Activated T-cell treated with anti-CD3 and anti-CD28 coated beads for 4 hours (primary cell): ENCODE measurements at regions not wholly inside any gene's neighbourhood (a gene's known extent, or its start where the extent isn't known, plus 50 kb on each side); places are given as distances from the start of the nearest gene placed in this dataset.
"Not testable (repeated sequence)": the region's sequence is repeated elsewhere in the genome, so short reads cannot be mapped to it uniquely, and the experiment has no call there.

Experiments
- DNase-seq: peaks from one replicate; pipeline ENCODE4 v3.0.0-alpha.2; 2020

DNA sequence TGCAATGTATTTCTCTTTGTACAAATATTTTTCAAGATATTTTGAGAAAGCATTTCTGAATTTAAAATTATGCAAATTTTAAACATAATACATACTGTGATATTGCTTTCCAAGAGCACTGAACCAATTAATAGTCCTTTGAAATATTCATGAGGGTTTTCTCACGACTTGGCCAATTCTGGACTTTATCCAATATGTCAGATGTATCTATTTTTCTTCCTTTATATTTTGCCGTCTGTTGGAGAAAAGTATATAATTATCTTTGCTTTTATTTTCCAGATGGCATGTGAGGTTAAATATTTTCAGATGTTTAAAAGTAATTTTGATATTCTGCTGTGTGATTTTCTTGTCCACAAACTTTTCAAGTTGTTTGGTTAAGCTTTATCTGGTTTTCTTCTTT is 378.9 kb downstream of the SLCO4C1 start:
- no peak for DNase-seq

DNA sequence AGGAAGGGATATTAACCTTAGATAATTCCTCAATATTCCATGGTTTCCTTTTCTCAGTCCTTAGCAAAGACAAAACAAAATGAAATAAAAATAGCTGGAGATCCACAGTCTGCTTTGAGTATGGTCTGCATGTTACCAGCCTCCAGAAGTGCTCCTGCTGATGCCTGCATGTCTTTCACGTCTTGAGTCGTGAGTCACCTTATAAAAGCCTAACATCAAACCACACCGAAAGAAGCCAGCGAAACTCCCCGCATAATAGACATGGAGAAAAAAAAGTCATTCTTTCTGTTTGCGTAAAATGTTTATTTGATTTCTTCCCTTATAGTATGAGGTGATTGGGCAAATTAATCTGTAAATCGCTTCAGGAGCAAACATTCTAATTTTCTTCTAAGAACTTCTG is 380.5 kb downstream of the SLCO4C1 start:
- DNase-seq: no peak

DNA sequence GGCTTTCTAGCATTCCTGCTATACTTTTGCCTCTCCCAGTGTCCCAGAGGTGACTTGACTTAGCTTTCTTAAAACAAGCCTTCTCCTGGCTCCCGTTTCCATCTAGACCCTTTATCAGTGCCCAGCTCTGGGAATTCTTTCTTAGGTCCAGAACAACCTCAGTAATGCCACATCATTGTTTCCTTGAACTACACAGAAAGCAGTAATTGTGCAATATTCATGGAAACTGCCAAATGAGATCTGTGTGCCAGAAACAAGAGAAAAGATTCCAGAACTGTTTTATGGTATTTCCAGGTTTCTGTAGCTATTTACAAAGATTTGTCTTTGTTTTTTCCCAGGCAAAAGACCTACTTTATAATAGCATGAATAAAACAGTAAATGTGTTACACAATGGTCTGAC is 391.3 kb downstream of the SLCO4C1 start:
- no peak for DNase-seq

DNA sequence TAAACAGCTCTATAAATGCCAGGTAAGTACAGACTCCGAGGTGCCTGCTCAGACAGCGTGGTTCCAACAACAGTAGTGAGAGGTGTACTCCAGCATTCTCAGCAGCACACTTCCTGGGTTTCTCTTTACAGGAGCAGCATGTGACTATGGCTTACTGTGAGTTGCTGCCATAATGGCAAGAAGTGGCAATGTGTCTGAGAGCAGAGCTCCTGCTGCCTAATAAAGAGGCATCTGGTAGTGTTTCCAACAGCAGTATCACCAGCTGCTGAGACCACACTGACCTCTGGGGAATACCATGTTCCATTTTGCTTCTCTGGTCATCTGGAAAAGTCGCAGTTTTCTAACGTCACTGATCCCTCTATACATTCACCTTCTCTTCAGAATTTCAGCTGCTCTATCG is 398.2 kb downstream of the SLCO4C1 start:
- DNase-seq: no peak

DNA sequence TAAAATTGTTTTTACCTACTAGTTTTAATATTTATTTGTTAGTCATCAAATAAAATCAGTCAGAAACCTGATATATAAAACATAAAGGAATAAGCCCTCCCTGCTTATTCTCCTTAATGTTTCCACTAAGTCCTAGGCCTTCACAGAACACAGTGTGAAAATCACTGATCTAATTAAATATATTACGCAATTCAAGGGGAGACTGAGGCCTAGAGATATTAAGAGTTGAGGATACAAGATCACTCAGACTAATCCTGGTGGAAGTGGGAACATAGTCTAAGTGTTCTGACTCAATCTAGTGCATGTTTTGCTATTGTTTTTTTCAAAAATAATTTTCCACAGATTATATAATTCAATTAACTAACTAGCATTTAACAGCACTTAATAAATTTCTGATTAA is 401.1 kb downstream of the SLCO4C1 start:
- DNase-seq: no peak

DNA sequence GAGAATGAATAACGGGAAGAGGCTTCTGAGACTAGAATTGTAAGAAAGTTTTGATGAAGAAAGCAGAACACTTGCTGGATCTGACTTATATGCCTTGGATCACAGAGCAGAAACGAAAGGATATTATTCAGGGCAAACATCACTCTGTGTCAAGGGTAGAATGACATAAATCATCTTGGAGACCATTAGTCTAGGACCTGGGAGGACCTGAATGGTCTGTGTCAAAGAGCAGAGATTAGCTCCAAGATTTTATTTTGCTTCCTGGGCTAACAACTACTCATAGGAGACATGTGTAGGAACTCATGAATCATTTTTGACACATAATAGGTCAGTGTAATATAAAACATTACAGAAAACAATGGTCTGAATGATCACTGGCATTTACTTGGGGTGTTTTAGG is 417.9 kb downstream of the SLCO4C1 start:
- no peak for DNase-seq

DNA sequence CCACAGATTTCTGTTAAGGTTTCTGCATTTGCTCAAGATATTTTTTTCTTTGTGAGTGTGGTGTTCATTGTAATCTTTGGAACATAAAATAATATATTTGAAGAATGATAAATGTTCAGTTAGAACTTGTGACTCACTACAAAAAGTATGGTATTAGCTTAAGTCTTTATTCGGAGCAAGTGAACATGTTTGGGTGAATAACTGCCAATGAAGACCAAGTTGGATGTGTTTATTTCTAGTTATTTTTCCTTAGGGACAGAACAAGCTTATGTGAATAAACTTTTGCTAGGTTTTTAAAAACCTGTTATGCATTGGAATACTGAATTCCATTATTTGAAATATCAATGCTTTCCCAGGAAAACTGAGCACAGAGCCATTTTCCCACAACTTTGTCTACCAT is 418.6 kb downstream of the SLCO4C1 start:
- DNase-seq: no peak

DNA sequence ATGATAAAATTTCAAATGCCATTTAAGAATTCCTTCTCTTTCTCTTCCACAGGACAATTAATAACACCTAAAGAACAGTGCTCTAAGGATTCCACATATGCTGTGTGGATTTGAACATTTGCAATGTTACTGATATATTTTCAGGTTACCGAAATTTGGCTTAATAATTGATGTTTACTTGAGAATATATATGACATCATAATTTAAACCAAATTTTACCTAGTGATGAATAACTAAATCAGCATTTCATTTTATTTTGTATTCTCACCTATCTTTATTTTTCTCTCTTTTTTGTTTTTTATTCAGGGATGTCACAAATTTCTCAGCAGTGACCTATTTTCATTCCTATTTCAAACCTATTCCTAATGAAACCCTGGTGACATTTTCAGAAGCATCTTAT is 429.6 kb downstream of the SLCO4C1 start:
- no peak for DNase-seq

DNA sequence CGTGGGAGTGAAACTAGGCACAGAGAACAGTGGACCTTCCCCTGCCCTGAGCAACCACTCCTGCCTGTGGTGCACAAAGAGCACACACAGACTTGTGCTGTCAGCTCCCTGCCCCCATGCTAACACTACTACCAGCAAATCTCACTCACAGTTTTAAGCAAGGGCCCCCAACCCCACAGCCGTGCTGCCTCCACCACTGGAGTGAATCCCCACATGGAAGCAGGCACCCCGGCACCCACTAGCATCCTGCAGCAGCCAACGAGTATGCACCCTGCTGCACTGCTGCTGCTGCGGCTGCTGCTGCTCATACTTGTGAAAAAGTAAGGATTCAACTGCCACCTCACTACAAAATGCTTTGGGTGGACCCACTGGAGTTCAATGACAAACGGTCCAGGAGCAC is 435.5 kb downstream of the SLCO4C1 start:
- no peak for DNase-seq

DNA sequence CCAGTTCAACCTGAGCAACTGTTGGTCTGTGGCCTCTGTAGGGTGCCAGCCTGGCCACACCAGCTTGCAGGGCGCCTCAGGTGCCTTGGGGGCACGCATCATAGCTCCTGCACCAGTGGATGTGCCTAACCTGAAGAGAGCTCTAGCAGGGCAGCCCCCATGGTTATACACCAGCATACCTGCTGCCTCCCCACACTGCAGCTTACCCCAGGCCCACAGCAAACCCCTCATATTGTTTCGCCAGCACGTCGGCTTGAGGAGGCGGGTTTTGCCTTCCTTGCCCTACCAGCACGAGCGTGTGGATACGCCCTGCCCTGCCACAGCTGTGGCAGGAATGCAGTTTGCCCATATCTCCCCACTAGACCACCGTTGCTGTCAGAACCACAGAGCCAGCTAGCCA is 435.9 kb downstream of the SLCO4C1 start:
- DNase-seq: no peak

DNA sequence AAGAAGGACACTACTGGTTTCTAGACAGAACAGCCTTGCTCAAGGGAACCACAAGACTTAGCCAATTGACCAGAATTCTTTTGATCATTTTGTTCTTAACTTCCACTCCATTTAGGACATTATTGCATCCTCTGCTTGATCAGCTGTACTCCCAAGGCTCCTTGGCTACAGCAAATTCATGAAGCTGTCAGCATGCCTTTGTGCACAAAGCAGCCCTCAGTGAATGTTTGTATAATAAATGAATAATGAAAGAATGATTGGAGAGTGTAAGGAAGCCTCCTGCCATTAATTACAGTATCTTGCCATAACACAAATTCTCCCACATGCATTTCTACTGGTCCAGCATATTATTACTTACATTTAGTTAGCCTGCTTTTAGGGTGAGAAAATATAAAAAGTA is 449.6 kb downstream of the SLCO4C1 start:
- no peak for DNase-seq

DNA sequence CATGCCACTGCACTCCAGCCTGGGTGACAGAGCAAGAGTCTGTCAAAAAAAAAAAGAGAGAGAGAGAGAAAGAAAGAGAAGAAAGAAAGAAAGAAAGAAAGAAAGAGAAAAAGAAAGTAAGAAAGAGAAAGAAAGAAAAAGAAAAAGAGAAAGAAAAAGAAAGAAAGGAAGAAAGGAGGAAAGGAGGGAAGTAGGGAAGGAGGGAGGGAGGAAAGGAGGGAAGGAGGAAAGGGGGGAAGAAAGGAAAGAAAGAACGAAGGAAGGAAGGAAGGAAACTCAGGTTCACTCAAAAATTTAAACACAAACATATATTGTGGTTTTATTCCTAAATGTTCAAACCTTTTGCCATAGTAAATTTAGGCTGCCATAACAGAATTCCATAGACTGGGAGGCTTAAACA is 453.0 kb downstream of the SLCO4C1 start:
- no peak for DNase-seq

DNA sequence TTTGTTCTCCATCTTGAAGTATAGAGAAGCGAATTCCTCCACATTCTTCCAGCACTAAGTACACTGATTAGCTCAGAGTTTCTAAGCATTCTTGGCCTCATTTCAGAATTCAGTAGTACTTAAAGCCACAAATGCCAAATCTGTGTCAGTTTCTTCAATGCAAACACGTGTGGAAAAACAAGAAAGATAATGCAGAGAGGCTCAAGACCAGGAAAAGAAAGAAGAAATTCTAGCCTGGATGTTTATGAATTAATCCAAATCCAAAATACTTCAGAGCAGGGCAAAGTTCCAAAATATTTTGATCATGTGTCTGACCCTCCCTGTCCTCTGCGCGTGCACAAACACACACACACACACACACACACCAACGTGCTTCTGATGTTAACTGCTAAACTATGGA is 457.6 kb downstream of the SLCO4C1 start:
- DNase-seq: no peak

DNA sequence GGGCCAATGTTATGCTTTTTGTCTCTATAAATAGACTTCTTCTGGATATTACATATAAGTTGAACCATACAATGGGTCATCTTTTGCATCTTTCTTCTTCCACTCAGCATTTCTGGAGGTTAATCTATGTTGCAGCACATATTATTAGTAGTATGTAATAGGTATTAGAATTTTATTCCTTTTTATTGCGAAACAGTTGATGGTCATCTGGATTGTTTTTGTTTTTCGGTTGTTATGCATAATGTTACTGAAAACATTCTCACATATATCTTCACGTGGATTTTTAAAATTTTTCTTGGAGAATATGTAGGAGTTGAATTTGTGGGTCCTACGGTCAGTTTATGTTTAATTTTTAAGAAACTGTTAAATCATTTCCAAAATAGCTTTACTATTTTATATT is 466.8 kb downstream of the SLCO4C1 start:
- DNase-seq: no peak

DNA sequence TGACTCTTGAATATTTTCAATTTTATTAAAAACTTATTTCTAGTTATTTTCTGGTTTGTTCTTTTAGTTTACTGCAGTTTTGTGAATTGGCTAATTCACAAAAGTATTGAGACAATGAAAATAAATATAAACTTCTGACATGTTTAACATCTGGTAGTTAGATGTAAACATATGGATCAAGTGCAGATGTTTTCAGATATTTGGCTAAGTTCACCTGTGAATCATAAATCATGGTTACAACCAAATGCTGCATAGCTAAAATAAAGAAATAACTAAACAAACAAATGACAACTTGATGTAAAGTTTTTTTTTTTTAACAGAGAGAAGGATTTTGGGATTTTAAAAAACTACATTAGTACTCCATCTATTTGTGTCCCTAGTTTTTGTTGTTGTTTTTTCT is 484.6 kb downstream of the SLCO4C1 start:
- DNase-seq: no peak

DNA sequence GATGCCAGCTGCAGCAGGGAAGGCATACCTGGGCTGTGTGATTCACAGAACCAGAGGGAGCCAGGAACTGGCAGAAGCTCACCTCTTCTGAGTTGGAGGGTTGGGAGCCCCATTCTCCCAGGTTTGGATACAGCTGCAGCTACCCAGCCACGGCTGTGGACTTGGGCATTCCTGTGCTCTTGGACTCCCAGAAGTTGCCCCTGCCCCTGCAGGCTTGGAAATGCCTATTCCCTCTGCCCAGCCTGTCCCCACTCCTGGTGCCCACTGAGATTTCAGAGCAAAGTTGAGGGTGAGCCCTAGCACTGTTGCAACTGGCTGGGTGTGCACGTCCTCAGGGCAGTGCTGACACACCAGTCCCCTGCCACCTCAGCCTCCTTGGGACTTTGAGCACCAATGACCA is 489.7 kb downstream of the SLCO4C1 start:
- DNase-seq: no peak

DNA sequence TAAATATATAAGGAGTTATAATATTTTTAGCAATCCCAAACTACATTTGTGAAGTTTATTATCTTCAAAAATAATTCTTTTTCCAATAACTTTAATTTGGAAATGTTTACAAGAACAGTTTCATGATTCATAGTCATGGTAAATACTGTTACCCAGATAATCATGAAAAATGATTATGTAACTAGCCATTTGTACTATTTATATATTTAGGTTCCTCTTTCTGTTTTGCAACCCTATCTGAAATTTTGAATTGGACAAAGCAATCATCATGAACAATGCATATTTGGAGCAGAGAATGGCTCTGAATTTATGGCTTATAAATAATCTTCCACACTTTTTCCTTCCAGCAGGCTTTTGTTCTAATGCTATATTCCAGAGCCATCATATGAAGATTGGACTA is 499.7 kb downstream of the SLCO4C1 start:
- DNase-seq: no peak

DNA sequence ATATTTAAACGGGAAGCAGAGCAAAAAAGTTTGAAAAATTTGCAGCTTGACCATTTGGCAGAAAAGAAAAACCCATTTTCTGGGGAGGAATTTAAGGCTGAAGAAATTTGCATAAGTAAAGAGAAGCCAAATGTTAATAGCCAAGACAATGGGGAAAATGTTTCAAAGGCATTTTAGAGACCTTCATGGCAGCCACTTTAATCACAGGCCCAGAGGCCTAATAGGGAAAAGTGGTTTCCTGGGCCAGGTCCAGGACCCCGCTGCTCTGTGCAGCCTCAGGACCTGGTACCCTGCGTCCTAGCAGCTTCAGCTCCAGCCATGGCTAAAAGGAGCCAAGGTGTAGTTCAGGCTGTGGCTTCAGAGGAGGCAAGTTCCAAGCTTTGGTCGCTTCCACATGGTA is 507.3 kb downstream of the SLCO4C1 start:
- DNase-seq: no peak

DNA sequence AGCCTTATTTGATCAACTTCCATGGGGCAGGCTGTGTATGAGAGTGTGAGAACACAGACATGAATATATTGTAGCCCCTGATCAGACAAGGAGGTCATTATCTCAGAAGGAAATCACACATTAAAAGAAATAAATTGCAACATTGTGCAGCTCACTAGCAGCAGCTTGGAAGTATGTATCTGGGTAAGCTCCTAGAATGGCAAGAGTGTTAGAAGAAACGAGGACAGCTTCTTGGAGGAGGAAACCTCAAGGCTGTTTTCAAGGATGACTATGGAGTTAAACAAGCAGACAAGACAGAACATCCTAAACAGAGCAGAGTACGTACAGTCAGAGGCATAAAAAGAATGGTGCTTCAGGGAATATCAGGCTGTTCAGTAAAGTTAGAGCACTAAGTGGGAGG is 511.0 kb downstream of the SLCO4C1 start:
- no peak for DNase-seq

DNA sequence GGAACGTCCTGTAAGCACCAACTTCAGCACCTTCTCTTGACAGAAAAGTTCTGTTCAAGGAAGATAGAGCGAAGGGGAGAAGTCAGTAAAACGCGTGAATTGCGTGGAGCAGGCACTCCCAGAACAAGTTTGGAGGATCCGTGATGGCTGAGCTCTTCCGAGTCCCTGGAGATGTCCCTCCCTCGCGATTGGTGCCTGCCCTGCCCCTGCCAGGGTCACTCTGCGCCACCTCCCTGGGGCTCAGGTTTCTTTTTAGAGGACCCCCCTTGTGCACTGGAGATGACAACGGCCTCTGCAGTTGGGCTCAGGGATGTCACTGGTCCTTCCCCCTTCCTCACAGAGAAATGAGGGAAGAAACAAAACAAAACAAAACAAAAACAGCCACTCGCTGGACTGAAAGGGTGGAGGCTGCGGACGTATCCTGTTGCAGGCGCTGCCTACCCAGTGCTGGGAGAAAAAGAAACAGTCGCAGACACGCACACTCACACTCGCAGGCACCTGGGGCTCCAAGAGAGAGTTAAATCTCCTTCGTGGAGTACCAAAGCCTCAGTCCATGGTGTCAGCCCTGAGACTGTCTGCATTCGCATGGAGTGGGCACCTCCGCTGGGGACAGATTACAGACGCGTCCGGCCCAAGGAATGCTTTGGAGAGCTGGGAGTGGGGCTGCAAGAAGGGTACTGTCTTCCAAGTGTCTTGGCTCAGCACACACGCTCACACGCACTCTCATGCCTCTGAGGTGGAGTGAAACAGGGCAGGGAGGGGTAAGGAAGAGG is 512.7 kb downstream of the SLCO4C1 start:
- no peak for DNase-seq

DNA sequence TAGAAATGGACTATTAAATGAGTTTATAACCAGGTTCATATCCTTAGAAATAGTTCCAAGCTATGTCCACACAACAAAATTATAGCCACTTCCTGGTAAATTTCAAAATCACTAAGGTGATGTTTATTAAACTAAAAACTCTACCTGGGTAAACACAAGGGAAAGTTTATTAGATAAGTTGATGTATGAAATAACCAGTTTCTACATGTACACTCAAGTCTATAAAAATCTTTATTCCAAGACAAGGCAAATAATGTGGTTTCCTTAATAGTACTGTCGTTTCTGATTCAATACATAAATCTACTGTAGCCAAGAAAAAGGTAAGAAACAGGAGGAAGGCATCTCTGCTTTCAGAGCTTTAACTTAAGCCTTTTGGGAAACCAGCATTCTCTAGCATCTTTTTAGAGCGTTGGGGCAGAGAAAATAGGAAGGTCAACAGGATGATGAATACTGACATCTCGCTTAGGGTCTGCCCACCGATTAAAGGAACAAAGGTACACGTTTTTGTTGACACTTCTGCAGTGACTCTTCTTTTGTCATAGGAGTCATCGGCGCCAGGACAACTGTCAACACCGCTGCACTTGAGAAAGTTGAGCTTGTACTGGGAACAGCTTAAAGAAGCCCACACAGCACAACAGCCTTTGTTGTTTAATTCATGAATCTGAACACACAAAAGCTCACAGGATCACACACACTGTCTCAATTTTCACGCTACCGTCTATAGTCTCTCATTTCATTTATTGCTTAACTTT is 513.6 kb downstream of the SLCO4C1 start:
- DNase-seq: no peak

DNA sequence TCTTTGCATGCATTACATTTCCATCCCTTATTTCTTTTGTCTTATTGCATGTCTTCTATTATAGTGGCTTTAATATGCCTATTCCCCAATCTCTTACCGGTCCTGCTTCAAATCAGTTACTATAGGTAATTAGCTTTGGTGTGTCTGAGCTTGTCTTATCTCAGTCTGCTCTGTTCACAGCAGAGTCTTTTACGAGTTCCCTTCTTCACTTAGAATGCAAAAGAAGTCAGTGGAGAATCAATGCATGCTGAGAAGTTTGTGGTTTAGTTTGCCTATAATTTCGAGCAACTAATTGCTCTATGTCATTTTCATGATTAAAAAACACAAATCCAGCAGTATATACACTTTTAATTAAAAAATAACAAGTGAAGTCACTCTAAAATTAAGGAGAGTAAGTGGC is 545.0 kb downstream of the SLCO4C1 start:
- DNase-seq: no peak

DNA sequence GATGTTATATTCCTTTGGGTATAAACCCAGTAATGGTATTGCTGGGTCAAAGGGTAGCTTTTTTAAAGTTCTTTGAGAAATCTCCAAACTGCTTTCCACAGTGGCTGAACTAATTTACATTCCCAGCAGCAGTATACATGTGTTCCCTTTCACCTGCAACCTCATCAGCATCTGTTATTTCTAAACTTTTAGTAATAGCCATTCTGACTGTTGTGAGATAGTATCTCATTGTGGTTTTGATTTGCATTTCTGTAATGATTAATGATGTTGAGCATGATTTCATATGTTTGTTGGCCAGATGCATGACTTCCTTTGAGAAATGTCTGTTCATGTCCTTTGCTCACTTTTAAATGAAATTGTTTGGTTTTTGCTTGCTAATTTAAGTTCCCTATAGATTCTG is 553.1 kb downstream of the SLCO4C1 start:
- not testable (repeated sequence) for DNase-seq

DNA sequence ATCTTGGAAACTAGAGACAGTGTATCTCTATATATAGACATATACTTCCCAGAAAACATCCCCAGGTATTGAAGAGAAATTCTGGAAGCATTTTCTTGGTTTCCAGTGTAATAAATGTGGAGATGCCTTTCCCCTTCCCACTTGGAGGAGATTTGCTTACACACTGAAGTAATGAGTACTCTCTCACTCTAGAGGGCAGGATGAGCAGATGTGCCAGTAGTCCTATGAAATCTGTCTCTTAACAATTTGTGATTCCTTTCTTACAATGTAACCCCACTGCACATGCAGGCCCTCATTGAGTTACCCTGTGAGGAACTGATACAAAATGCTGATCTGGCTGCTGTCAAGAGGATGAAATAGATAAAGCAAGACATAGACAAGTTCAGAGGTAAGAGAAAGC is 567.2 kb downstream of the SLCO4C1 start:
- no peak for DNase-seq

DNA sequence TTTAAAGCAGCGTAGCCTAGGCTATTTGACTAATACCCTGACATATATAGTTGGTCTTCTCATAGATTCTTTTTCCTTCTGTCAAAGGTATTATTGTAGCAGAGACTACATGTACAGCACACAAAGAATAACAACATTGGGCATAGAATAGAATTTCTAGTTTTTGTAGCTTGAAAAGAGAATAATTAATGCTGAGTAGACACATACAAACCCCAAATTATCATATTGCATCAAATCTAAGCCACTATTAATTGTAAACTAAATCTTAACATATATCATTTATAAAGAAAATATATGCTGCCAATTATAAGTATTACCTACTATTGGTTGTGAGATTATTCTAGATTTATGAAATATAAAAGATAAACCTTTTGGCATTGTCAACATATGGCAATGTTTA is 574.5 kb downstream of the SLCO4C1 start:
- DNase-seq: no peak
